ENCODE measurements at regions not wholly inside any gene's neighbourhood (a gene's known extent, or its start where the extent isn't known, plus 50 kb on each side); places are given as distances from the start of the nearest gene placed in this dataset.

DNA sequence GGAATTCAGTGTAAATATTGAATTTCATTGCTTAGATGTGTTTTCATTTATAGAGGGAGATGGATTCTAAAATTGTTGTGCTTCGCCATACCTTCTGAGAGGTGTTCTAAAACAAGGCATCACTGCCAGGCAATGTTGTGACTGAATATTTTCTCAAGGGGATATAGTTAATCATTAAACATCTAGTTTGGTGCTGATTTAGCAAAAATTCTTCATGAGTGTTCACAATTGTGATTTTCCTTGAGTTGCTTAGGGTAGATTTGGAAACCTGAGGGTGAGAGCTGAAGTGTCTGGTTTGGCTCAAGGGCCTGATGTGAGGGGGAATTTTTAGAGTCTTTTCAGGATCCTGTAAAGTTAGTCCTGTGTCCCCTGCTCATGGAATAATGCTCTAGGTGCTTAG lies 104.5 kb downstream of the MAT2B start:
- TF ChIP-seq, protein P1, sequence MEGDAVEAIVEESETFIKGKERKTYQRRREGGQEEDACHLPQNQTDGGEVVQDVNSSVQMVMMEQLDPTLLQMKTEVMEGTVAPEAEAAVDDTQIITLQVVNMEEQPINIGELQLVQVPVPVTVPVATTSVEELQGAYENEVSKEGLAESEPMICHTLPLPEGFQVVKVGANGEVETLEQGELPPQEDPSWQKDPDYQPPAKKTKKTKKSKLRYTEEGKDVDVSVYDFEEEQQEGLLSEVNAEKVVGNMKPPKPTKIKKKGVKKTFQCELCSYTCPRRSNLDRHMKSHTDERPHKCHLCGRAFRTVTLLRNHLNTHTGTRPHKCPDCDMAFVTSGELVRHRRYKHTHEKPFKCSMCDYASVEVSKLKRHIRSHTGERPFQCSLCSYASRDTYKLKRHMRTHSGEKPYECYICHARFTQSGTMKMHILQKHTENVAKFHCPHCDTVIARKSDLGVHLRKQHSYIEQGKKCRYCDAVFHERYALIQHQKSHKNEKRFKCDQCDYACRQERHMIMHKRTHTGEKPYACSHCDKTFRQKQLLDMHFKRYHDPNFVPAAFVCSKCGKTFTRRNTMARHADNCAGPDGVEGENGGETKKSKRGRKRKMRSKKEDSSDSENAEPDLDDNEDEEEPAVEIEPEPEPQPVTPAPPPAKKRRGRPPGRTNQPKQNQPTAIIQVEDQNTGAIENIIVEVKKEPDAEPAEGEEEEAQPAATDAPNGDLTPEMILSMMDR (IDR thresholded peaks at IDR 0.05), result no peak

DNA sequence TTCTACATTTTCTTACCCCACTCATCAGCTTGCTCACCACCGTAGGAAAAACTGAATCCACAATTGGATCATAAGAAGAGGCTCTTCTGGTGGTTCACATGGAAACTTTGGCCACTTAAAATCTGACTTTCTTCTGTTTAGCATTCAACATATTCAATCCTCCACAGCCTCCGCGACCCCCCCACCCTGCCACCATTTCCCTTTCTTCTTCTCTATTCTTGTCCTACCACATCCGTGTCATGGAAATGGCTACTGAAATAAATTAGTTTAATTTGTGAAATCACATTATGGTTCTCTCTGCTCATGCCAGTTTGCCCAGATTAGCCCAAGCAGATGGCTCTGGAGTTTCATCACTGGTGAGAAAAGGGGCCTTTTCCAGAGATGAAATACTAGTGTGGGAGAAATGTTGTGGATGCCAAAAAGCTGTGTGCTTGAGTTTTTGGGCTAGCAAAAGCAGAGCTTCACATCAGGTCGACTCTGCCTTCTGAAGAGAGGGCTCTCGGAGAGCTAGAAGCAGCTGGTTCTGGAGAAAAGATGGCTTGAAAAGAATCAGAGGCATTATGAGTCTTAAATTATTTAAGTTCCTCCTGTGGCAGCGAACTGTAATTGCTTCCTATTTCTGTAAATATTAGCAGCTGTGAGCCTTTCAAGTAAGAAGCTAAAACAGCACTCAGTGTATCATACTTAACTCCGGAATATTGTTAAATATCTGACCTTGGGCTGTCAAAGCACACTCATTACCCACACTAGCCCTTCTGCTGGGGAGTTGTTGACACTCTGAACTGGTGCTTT lies 107.1 kb downstream of the MAT2B start:
- TF ChIP-seq, protein P1 (IDR thresholded peaks at IDR 0.05), result no peak

DNA sequence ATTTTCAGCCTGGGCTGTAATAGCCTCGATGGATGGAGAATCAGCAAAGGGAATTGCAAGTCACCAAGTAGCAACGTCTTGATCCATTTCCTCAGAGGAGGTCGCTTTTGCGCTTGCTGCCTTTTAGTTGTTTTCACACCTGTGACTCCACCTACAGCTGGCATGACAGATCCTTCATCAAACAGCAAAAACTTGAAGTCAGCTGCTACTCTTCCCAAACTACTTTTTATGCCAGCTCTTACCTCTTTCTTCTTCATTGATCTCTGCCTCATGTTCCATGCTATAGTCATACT lies 107.7 kb downstream of the MAT2B start:
- TF ChIP-seq, protein P1 (IDR thresholded peaks at IDR 0.05), result no peak

DNA sequence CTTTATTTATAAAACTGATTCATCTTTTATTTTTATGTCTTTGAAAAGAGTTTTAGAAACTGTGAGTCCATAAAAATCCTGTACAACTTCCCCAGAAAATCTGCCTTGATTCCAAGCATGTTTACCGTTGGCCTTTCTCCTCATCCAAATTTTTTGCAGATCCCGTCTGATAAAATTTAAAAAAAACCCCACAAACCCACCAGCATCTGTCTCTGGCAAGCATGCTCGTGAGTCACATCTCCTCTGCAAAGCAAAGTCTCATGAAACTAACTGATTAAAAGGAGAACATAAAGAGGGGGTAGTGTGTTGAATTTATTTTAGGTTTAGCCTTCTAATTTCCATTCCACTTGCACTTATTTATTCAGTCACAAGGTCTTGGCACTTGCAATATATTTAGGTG lies 109.4 kb downstream of the MAT2B start:
- TF ChIP-seq, protein P1 (IDR thresholded peaks at IDR 0.05), result no peak

DNA sequence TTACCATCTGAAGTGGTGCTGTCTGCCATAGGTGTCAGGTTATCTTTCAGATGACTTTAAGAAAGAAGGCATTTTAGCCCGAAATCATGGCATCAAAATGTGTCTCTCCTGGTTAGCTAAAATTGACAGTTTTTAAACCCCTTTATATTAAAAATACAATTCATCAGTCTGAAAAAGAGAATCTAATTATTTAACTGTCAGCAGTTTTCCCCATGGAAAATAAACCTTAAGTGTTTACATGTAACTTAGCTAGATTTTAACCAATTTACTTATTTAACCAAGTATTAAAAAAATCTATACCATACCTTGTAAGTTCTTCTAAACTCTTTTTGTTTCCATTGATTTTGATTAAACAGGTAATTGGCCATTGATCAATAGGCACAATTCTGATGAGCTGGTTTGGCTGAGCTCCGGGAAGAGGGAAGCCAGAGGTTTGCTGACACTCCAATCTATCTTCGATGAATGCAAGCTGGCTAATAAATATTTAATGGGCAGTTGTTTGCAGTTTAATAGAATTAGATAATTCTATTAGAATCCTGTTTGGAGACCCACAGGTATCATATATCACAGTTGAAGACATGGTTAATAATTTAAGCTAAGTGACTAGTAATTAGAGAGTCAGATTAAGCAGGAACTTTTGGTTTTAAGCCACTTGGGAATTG lies 114.0 kb downstream of the MAT2B start:
- TF ChIP-seq, protein P1 (IDR thresholded peaks at IDR 0.05), result no peak

DNA sequence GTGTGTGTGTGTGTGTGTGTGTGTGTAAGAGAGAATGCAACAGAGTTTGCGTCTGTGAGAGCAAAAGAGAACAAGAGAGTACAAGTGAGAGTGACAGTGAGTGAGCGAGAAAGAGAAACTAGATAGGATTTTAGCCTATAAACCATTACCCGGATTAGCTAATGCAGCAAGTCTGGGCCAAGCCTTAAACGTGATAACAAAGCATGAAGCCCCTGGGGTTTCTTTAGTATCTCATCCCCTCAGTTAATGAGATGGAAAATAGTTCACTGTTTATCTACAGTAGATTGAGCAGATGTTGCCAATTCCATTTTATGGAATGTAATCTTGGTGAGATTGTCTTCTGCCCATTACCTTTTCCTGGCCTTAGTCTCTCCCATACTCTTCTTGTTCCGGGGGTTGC lies 114.5 kb downstream of the MAT2B start:
- TF ChIP-seq, protein P1 (IDR thresholded peaks at IDR 0.05), result no peak

DNA sequence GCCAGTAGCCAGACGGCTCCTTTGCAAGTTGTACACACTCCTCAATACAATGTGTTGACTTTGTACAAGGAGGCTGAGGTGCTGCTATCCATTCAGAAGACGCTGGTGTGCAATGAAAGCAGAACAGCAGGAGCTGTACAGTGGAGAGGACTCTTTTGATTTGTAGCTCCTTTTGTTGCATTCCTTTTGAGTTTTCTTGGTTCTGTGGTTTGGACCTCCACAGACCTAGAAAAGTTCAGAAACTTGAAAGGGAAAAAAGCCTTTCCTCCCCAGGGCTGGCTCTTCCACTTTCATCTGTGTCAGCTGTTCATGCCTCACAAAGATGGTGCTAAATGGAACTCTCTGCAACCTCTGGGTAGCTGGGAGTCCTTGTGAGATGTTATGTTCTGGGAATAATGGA lies 117.4 kb downstream of the MAT2B start:
- TF ChIP-seq, protein P1 (IDR thresholded peaks at IDR 0.05), result no peak

Data from LNCAP (cell line).